Raji (cell line): ENCODE measurements at regions not wholly inside any gene's neighbourhood (a gene's known extent, or its start where the extent isn't known, plus 50 kb on each side); places are given as distances from the start of the nearest gene placed in this dataset.

Experiments used
- POLR2A ChIP-seq: IDR thresholded peaks from 2 replicates; pipeline ENCODE4 v1.6.1; 2011; ENCODE audit warnings: low read depth, low read length, control low read depth; ENCODE audit not compliant: insufficient read depth

GRCh38 chr9:754150-754931 is 87.2 kb upstream of the DMRT1 start:
- no peak for TF ChIP-seq POLR2A

GRCh38 chr9:755454-756381 is 85.8 kb upstream of the DMRT1 start:
- no peak for TF ChIP-seq POLR2A

- no peak for TF ChIP-seq POLR2A
Measured at GRCh38 chr9:757246-757881, 84.1 kb upstream of the DMRT1 start.

- no peak for TF ChIP-seq POLR2A
Measured at GRCh38 chr9:758146-758545, 83.4 kb upstream of the DMRT1 start.

GRCh38 chr9:759541-759940 is 82.0 kb upstream of the DMRT1 start:
- no peak for TF ChIP-seq POLR2A

- no peak for TF ChIP-seq POLR2A
Measured at GRCh38 chr9:759983-760736, 81.3 kb upstream of the DMRT1 start.

GRCh38 chr9:761176-761792 is 80.2 kb upstream of the DMRT1 start:
- TF ChIP-seq POLR2A = no peak

GRCh38 chr9:761793-762560 is 79.5 kb upstream of the DMRT1 start:
- no peak for TF ChIP-seq POLR2A

GRCh38 chr9:763692-764091 is 77.8 kb upstream of the DMRT1 start:
- no peak for TF ChIP-seq POLR2A

- TF ChIP-seq POLR2A = no peak
Measured at GRCh38 chr9:764105-764524, 77.4 kb upstream of the DMRT1 start.

GRCh38 chr9:764986-765385 is 76.5 kb upstream of the DMRT1 start:
- no peak for TF ChIP-seq POLR2A

- TF ChIP-seq POLR2A = no peak
Measured at GRCh38 chr9:776086-776485, 65.4 kb upstream of the DMRT1 start.

GRCh38 chr9:777978-778377 is 63.5 kb upstream of the DMRT1 start:
- no peak for TF ChIP-seq POLR2A

- no peak for TF ChIP-seq POLR2A
Measured at GRCh38 chr9:784202-784601, 57.3 kb upstream of the DMRT1 start.
